ENCODE measurements at regions not wholly inside any gene's neighbourhood (a gene's known extent, or its start where the extent isn't known, plus 50 kb on each side); places are given as distances from the start of the nearest gene placed in this dataset.

GRCh38 chr4:33923469-33923868 lies 2320.8 kb downstream of the ARAP2 start:
- Histone ChIP-seq H3K4me3 (ENCODE audit: low read length) (no peak overlapping the region), H3K36me3 (ENCODE audit: control insufficient read depth, insufficient read depth, low read length) (no peaks in the 10 kb centered on the region), H3K27ac (ENCODE audit: low read length) (no peak overlapping the region), H3K4me1 (ENCODE audit: control insufficient read depth, insufficient read depth, low read length) (no peaks in the 10 kb centered on the region), H3K27me3 (ENCODE audit: control insufficient read depth, insufficient read depth, low read length) (no peaks in the 10 kb centered on the region), H3K9me3 (ENCODE audit: control insufficient read depth, insufficient read depth, low read length) (no peaks in the 10 kb centered on the region)
- Mint-ChIP-seq H3K36me3 (peaks cover 6% of the 10 kb centered on the region), H3K4me3 (no peak overlapping the region), H3K4me1 (no peaks in the 10 kb centered on the region), H3K9me3 (peaks cover 9 to 14% of the 10 kb centered on the region in 2 donors), H3K27me3 (ENCODE audit: low read depth in 2 of 2) (no peaks in the 10 kb centered on the region), H3K27ac (no peak overlapping the region)
- no peak for TF ChIP-seq CTCF (IDR thresholded peaks at IDR 0.05)
- no CpG with 5 or more reads among the region's 1 CpG for WGBS (ENCODE audit: insufficient coverage)
- ATAC-seq: no peak
- intact Hi-C loops (cut with micrococcal nuclease): no loop called here
- no peak for DNase-seq

GRCh38 chr4:33924239-33924638 lies 2320.1 kb downstream of the ARAP2 start:
- no peak for TF ChIP-seq CTCF (IDR thresholded peaks at IDR 0.05)
- 79% methylated on average over 7 of the region's 7 CpGs for WGBS (ENCODE audit: insufficient coverage)

GRCh38 chr4:33924811-33925210 lies 2319.5 kb downstream of the ARAP2 start:
- H3K27ac ChIP-seq (ENCODE audit: low read length): no peak overlapping the region
- no peaks in the 10 kb centered on the region for H3K9me3 ChIP-seq (ENCODE audit: control insufficient read depth, insufficient read depth, low read length)
- no CpG with 5 or more reads among the region's 1 CpG for WGBS (ENCODE audit: insufficient coverage)
- H3K36me3 ChIP-seq (ENCODE audit: control insufficient read depth, insufficient read depth, low read length): no peaks in the 10 kb centered on the region
- H3K4me3 ChIP-seq (ENCODE audit: low read length): no peak overlapping the region
- H3K36me3 Mint-ChIP-seq: peaks cover 6% of the 10 kb centered on the region
- H3K27ac Mint-ChIP-seq: no peak overlapping the region
- no peaks in the 10 kb centered on the region for H3K4me1 Mint-ChIP-seq
- DNase-seq (no peak), ATAC-seq (no peak)
- no peak for TF ChIP-seq CTCF (IDR thresholded peaks at IDR 0.05)
- no peaks in the 10 kb centered on the region for H3K27me3 Mint-ChIP-seq (ENCODE audit: low read depth in 2 of 2)
- H3K9me3 Mint-ChIP-seq: peaks cover 7 to 12% of the 10 kb centered on the region in 2 donors
- no peak overlapping the region for H3K4me3 Mint-ChIP-seq
- intact Hi-C loops (cut with micrococcal nuclease): no loop called here
- H3K27me3 ChIP-seq (ENCODE audit: control insufficient read depth, insufficient read depth, low read length): no peaks in the 10 kb centered on the region
- H3K4me1 ChIP-seq (ENCODE audit: control insufficient read depth, insufficient read depth, low read length): no peaks in the 10 kb centered on the region

More at GRCh38 chr4:33924239-33924638, 2320.1 kb downstream of the ARAP2 start:
- no peaks in the 10 kb centered on the region for H3K9me3 ChIP-seq (ENCODE audit: control insufficient read depth, insufficient read depth, low read length)
- Mint-ChIP-seq H3K27me3 (ENCODE audit: low read depth in 2 of 2) (no peaks in the 10 kb centered on the region), H3K36me3 (peaks cover 6% of the 10 kb centered on the region), H3K4me3 (no peak overlapping the region), H3K9me3 (peaks cover 7 to 12% of the 10 kb centered on the region in 2 donors), H3K4me1 (no peaks in the 10 kb centered on the region), H3K27ac (no peak overlapping the region)
- H3K27me3 ChIP-seq (ENCODE audit: control insufficient read depth, insufficient read depth, low read length): no peaks in the 10 kb centered on the region
- ATAC-seq (no peak), DNase-seq (no peak)
- intact Hi-C loops (cut with micrococcal nuclease): no loop called here
- H3K4me3 ChIP-seq (ENCODE audit: low read length): no peak overlapping the region
- H3K27ac ChIP-seq (ENCODE audit: low read length): no peak overlapping the region
- no peaks in the 10 kb centered on the region for H3K4me1 ChIP-seq (ENCODE audit: control insufficient read depth, insufficient read depth, low read length)
- H3K36me3 ChIP-seq (ENCODE audit: control insufficient read depth, insufficient read depth, low read length): no peaks in the 10 kb centered on the region

- Mint-ChIP-seq H3K27ac (no peak overlapping the region), H3K9me3 (peaks cover 14 to 15% of the 10 kb centered on the region in 2 donors)
These were observed 2313.8 kb downstream of the ARAP2 start for GRCh38 chr4:33930497-33930896.

More at GRCh38 chr4:33930497-33930896, 2313.8 kb downstream of the ARAP2 start:
- H3K27me3 ChIP-seq (ENCODE audit: control insufficient read depth, insufficient read depth, low read length): no peaks in the 10 kb centered on the region
- Mint-ChIP-seq H3K36me3 (no peaks in the 10 kb centered on the region), H3K27me3 (ENCODE audit: low read depth in 2 of 2) (no peaks in the 10 kb centered on the region), H3K4me1 (no peaks in the 10 kb centered on the region), H3K4me3 (no peak overlapping the region)
- TF ChIP-seq CTCF (IDR thresholded peaks at IDR 0.05): no peak
- no peak overlapping the region for H3K27ac ChIP-seq (ENCODE audit: low read length)
- DNase-seq (no peak), ATAC-seq (no peak)
- intact Hi-C loops (cut with micrococcal nuclease): no loop called here
- WGBS (ENCODE audit: insufficient coverage): 50% methylated on average over 1 of the region's 1 CpG
- no peak overlapping the region for H3K4me3 ChIP-seq (ENCODE audit: low read length)
- no peaks in the 10 kb centered on the region for H3K36me3 ChIP-seq (ENCODE audit: control insufficient read depth, insufficient read depth, low read length)
- H3K4me1 ChIP-seq (ENCODE audit: control insufficient read depth, insufficient read depth, low read length): no peaks in the 10 kb centered on the region
- no peaks in the 10 kb centered on the region for H3K9me3 ChIP-seq (ENCODE audit: control insufficient read depth, insufficient read depth, low read length)

All from natural killer cell (primary cell).